OCI-LY7 (cell line): ENCODE measurements at regions not wholly inside any gene's neighbourhood (a gene's known extent, or its start where the extent isn't known, plus 50 kb on each side); places are given as distances from the start of the nearest gene placed in this dataset.

ENCODE experiments used
- EZH2phosphoT487 ChIP-seq: fragments of 200-600 bp; sonication (generic); IDR thresholded peaks from 2 replicates; pipeline ENCODE4 v1.6.1; 2018; ENCODE audit warnings: low read depth, borderline replicate concordance, mild to moderate bottlenecking, mixed run types, antibody characterized with exemption, low read length, moderate library complexity, mixed read lengths
- TF ChIP-seq, protein P1 (sequence below): fragments of 200-600 bp; sonication (generic); conservative IDR thresholded peaks from 2 replicates; pipeline ENCODE4 v1.5.1; 2014; ENCODE audit warnings: mild to moderate bottlenecking, antibody characterized with exemption, low read length, moderate library complexity, mixed read lengths

DNA sequence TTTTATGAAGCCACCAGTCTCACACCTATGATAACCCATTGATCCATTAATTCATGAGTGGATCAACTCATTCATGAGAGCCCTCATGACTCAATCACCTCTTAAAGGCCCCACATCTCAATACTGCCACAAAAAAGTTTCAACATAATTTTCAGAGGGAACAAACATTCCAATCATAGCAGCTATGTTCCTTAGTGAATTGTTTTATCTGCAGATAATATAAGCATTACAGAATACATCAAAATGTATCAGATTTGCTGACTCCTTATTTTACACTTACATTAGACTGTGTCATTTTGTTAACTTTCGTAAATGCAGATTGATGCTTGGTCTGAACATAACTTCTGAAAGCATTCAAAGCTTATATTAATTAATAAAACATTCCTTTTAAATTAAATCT, 155.3 kb upstream of the MBNL1 start:
- TF ChIP-seq, protein P1, sequence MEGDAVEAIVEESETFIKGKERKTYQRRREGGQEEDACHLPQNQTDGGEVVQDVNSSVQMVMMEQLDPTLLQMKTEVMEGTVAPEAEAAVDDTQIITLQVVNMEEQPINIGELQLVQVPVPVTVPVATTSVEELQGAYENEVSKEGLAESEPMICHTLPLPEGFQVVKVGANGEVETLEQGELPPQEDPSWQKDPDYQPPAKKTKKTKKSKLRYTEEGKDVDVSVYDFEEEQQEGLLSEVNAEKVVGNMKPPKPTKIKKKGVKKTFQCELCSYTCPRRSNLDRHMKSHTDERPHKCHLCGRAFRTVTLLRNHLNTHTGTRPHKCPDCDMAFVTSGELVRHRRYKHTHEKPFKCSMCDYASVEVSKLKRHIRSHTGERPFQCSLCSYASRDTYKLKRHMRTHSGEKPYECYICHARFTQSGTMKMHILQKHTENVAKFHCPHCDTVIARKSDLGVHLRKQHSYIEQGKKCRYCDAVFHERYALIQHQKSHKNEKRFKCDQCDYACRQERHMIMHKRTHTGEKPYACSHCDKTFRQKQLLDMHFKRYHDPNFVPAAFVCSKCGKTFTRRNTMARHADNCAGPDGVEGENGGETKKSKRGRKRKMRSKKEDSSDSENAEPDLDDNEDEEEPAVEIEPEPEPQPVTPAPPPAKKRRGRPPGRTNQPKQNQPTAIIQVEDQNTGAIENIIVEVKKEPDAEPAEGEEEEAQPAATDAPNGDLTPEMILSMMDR, result no peak
- no peak for TF ChIP-seq EZH2phosphoT487
